ENCODE measurements at regions not wholly inside any gene's neighbourhood (a gene's known extent, or its start where the extent isn't known, plus 50 kb on each side); places are given as distances from the start of the nearest gene placed in this dataset.

DNA sequence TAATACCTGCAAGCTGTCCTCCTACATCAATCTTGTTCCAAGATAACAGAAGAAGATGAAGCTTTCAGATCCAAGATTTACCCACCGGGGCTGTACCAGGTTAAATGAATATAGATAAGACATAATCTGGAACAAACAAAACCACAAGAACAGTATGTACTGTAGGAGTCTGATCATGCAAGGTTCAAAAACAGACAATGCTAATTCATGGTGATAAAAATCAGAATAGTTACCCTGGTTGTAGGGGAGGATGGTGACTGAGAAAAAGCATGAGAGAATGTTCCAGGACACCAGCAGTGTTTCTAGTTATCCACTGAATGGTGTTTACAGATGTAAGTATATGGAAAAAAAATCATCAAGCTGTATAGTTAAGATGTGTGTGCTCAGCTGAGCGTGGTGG lies 211.6 kb upstream of the TBL1X start:
- Histone ChIP-seq H3K9me3 (no peaks in the 10 kb centered on the region), H3K4me3 (no peak overlapping the region), H3K27ac (no peak overlapping the region), H3K36me3 (no peaks in the 10 kb centered on the region), H3K27me3 (no peaks in the 10 kb centered on the region), H3K4me1 (no peaks in the 10 kb centered on the region)
- no peak for DNase-seq
- TF ChIP-seq POLR2A (IDR thresholded peaks at IDR 0.05) (no peak), CTCF (IDR thresholded peaks at IDR 0.05) (no peak)

GRCh38 chrX:9257718-9258420 lies 207.0 kb upstream of the TBL1X start:
- no peak overlapping the region for H3K4me3 ChIP-seq
- no peak for DNase-seq
- no peaks in the 10 kb centered on the region for H3K36me3 ChIP-seq
- no peak overlapping the region for H3K27ac ChIP-seq
- H3K27me3 ChIP-seq = no peaks in the 10 kb centered on the region
- H3K9me3 ChIP-seq = no peaks in the 10 kb centered on the region
- no peak for TF ChIP-seq CTCF (IDR thresholded peaks at IDR 0.05)
- no peaks in the 10 kb centered on the region for H3K4me1 ChIP-seq

DNA sequence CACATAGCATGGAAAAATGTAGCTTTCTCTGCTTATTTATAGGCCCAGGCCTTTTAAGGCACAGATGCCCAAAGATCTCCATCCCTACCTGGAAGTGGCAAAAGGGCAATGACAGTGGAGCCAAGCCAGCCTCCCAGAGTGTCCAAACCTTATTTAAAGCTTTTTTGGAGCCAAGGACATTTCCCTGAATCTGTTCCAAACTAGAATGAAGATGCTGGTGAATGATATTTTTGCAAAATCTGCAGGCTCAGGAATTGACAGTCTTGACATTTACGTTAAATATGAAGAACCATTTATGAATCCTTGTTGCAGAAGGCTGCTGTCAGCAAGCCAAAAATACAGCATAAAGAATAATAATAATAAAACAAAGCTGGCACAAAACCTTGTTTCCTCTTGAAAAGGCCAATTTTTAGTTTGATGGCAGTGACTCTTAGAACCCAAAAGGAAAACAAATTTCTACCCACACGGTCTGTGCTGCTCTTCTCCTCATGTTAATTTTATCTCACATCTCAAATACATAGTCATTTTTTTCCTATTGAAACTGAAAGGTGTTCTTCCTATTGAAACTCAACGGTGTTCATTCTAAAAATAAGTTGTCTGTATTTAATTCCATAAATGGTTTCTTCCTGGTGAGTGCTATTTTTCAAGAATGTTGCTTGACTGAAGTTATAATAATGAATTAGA lies 206.3 kb upstream of the TBL1X start:
- no peaks in the 10 kb centered on the region for H3K36me3 ChIP-seq
- TF ChIP-seq POLR2A (IDR thresholded peaks at IDR 0.05) (no peak), CTCF (IDR thresholded peaks at IDR 0.05) (no peak)
- no peaks in the 10 kb centered on the region for H3K27me3 ChIP-seq
- no peaks in the 10 kb centered on the region for H3K4me1 ChIP-seq
- no peak overlapping the region for H3K27ac ChIP-seq
- no peak for DNase-seq
- no peak overlapping the region for H3K4me3 ChIP-seq
- H3K9me3 ChIP-seq = no peaks in the 10 kb centered on the region

DNA sequence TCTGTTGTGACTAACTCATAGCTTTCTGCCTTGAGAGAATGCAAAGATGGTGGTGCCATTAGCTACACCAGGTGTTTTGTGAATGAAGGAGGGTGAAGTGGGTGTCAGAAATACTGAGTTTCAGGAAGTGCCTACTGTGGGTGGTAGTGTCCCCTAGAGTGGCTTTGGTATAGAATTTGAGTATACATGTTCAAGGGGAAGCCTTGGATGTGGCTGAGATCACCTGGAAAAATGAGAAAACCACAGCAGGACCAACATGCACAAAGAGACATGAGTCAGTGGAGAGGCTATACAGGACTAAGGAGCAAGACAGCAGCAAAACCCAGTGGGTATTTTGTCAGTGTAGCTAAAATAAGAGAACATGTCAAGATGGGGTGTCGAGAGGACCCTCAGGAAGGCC lies 204.3 kb upstream of the TBL1X start:
- TF ChIP-seq POLR2A (IDR thresholded peaks at IDR 0.05) (no peak), CTCF (IDR thresholded peaks at IDR 0.05) (no peak)
- H3K4me3 ChIP-seq = no peak overlapping the region
- no peak for DNase-seq

DNA sequence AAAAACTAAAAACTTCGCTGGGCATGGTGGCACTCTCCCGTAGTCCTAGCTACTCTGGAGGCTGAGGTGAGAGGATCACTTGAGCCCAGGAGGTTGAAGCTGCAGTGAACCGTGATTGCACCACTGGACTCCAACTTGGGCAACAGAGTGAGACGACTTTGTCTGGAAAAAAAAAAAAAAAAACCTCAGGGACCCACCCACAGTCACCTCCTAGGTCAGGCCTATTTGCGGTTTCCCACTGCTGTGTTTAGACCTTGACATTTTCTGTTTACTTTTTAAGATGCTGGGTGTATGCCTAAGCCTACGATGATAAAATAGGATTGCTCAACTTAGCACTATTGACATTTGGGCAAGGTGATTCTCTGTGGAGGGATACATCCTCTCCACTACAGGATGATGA lies 197.4 kb upstream of the TBL1X start:
- H3K4me3 ChIP-seq = no peak overlapping the region
- no peaks in the 10 kb centered on the region for H3K36me3 ChIP-seq
- no peaks in the 10 kb centered on the region for H3K9me3 ChIP-seq
- H3K4me1 ChIP-seq = no peaks in the 10 kb centered on the region
- no peak for DNase-seq
- H3K27ac ChIP-seq = no peak overlapping the region
- H3K27me3 ChIP-seq = no peaks in the 10 kb centered on the region
- no peak for TF ChIP-seq POLR2A (IDR thresholded peaks at IDR 0.05)
- TF ChIP-seq CTCF (IDR thresholded peaks at IDR 0.05) = no peak

More for the DNA sequence above, 204.3 kb upstream of the TBL1X start:
- Histone ChIP-seq H3K27ac (no peak overlapping the region), H3K36me3 (no peaks in the 10 kb centered on the region), H3K4me1 (no peaks in the 10 kb centered on the region), H3K27me3 (no peaks in the 10 kb centered on the region), H3K9me3 (no peaks in the 10 kb centered on the region)
